HG02678 (cell line): ENCODE measurements at regions not wholly inside any gene's neighbourhood (a gene's known extent, or its start where the extent isn't known, plus 50 kb on each side); places are given as distances from the start of the nearest gene placed in this dataset.
A peak's percentile ranks its signal among the peaks of the same experiment; 100 is the strongest.

Experiments used
- ATAC-seq: cut with Tn5 transposase; IDR thresholded peaks from one replicate; pipeline ENCODE4 v1.9.1; 2021; ENCODE audit warnings: mild to moderate bottlenecking, moderate library complexity; ENCODE audit not compliant: unreplicated experiment

GRCh38 chr3:193187070-193187722 lies 53.8 kb upstream of the PLAAT1 start:
- no peak for ATAC-seq

GRCh38 chr3:193190146-193190786 lies 50.8 kb upstream of the PLAAT1 start:
- peak; percentile 57 for ATAC-seq
